Activated CD8-positive, alpha-beta memory T cell treated with anti-CD3 and anti-CD28 coated beads for 36 hours (primary cell): ENCODE measurements at regions not wholly inside any gene's neighbourhood (a gene's known extent, or its start where the extent isn't known, plus 50 kb on each side); places are given as distances from the start of the nearest gene placed in this dataset.

Source experiments
- CTCF ChIA-PET: fragments of 350-600 bp; sonication (Branson Sonifier 250); formaldehyde crosslinking; loops from one replicate; lab custom pipeline; 2021; ENCODE audit warnings: antibody characterized with exemption; lab: Charles Lee
- POLR2A ChIA-PET: fragments of 350-600 bp; sonication (Branson Sonifier 250); formaldehyde crosslinking; loops from one replicate; lab custom pipeline; 2021; ENCODE audit warnings: antibody characterized with exemption; lab: Charles Lee

DNA sequence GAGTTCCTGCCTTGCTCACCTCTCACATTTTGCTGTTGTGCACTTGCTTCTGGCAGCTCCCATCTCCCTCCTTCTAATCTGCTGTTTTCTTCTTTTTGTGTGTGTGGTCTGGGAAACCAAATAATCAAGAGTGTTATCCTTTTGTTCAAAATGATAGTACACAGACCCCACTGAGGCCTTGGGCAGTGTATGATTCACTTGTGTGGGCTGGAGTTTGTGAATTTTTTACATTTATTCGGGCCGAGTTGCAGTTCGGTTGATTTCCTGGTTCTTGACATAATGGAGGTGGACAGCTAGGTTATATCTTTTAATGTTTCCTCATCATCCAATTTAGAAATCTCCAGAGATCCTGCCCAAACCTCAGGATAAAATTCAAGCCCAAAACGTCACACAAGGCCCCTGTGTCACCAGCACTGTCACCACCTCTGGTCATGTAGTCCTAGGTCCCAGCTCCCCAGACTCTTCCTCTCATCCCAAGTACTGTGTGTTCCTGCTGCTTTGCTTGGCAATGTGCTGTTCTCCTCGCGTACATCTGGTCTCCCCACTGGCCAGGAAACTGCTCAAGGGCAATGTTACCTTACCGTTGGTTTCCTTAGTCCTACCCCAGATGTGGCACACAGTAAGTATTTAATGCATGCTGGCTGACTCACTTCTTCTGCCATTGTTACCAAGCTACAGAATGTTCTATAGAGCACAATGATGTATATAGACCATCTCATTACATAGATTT, 55.7 kb upstream of the PHACTR2 start:
- POLR2A ChIA-PET: no interaction called here
- CTCF ChIA-PET: no interaction called here

DNA sequence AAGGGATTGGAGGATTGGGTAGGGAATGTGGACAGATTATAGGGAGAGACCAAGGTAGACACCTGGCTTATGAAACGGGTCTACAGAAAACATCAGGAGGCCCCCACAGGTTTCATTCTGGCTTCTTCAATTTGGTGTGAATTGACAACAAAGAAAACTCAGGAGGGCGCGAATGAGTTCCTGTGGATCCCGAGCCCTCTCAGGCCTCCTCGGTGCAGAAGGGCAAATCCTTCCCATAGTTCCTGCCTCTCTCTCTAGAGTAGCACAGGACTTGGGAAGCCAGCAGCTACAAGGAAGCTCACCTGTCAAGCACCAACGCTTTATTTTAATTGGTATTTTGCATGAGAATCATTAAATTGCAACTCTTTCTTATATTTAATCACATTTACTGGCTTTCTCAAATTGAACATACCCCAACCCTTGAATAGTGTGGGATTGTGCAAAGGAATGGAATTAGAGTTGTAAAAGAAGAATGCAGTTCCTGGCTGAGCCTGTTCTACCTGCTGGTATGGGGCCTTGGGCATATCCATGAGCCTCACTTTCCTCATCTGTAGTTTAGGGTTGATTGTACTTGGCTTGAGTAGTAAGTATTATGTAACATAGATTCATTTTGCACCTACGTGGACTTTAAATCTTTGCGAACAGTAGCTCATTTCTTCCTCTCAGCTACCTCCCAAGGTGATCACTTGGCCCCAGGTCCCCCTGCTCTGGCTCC, 56.4 kb upstream of the PHACTR2 start:
- ChIA-PET CTCF (no interaction called here), POLR2A (no interaction called here)

DNA sequence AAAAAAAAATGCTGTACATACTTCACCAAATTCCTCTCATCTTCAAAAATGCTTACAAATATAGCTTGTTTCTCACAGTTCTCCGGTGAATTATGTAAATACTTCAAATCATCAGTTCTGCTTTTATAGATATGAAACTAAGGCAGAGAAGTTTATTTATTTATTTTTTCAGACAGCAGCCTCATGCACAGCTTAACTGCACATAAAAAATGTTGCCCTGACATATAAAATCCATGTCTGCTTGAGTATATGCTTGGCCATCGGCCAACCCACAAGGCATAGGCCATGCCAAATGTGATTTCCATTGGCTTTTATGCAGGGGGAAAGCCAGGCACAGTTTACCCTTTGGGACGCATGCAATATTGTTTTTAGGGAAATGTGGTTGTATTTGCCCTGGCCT, 57.3 kb upstream of the PHACTR2 start:
- ChIA-PET CTCF (no interaction called here), POLR2A (no interaction called here)

DNA sequence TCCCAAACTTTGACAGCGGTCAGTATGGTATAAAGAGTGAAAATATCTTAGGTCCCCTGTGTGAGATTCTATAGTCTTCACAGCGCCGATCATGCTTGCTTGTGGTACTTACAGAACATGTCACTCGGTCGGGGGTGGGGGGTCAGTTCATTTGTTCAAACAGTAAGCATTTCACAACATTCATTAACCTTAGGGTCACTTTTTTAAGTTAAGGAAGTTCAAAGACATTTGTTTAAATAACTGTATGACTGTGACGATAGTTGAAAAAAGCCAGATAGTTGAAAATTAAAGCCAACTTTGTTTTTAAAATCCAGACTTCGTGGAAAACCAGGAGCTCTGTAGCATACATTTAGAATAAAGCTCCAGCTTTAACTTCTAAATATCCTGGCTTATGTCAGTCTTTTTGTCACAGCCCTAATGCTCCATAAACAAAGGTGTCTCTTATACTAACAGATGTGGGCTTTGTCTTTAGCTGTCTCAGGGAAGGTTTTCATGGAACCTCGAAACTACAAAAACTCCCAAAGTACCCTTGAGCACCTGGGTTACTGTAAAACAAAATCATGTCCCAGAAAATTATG, 57.9 kb upstream of the PHACTR2 start:
- POLR2A ChIA-PET: no interaction called here
- CTCF ChIA-PET: no interaction called here

DNA sequence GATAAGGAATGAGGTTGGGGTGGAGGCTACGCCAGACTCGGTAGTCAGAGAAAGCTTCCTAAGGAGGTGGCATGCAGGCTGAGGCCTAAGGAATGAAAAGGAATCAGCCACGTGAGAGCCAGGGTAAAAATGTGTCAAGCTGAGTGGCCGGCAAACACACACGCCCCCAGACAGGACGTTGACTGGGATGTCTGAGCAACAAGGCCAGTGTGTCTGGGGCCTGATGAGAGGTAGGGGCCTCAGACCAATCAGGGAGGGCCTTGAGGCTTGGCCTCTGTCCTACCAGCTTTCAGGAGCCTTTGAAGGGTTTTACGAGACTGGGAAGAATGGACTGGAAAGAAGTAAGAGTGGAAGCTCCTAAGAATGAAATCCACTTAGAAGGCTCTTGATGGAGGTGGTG, 61.0 kb upstream of the PHACTR2 start:
- CTCF ChIA-PET: interaction anchor here (1.9 kb wide), 1 partner anchor 41 kb away, joined by 5 read pairs; no protein-coding TSS in a partner anchor
- POLR2A ChIA-PET: no interaction called here

DNA sequence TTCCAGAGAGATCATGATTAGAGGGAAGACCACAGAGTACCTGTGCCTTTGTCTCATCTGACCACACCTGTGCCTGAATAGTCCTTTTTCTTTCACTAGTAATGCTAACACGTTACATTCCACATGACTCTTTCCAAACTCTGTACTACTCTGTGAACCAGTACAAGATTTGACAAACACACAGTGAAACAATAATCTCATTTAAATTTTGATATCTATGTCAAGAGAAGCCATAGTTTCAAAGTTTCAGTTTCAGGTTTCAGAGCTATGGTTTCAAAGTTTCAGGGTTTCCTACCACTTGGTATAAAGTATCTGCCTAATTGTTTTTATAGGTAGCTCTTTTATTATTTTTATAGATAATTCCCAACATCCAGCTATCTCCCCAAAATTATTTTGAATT, 62.0 kb upstream of the PHACTR2 start:
- CTCF ChIA-PET: interaction anchor here (1.9 kb wide), 1 partner anchor 40 kb away, joined by 5 read pairs; no protein-coding TSS in a partner anchor

DNA sequence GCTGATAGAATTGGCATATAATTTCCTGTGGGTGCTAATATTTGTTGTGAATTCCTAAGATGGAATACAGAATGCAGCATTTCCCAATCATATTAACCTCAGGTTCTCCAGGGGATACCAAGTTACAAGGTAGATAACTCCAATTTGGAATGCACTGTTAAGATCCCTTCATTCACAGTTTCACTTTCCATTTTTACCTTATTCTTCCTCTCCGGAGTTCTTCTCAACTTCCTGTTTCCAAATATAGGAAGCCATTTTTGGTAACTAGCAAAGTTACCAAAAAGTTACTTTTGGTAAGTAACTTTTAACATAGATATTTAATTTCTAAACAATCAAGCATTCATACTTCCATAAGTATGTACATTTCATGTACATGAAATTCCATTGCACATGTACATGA, 63.5 kb upstream of the PHACTR2 start:
- CTCF ChIA-PET: interaction anchor here (0.6 kb wide), 1 partner anchor 460 kb away, joined by 3 read pairs; no protein-coding TSS in a partner anchor
- POLR2A ChIA-PET: no interaction called here

More for the DNA sequence above, 62.0 kb upstream of the PHACTR2 start:
- POLR2A ChIA-PET: no interaction called here

DNA sequence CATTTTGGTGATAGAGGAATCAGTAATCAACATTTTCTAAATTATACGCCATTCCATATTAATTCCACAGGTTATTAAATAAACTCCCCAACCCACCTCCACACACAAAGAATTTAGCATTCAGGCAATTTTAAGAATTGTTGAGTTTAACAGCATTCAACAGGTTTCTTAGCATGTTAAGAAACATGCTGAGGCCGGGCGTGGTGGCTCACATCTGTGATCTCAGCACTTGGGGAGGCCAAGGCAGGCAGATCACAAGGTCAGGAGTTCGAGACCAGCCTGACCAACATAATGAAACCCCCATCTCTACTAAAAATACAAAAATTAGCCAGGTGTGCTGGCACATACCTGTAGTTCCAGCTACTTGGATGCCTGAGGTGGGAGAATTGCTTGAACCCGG, 64.0 kb upstream of the PHACTR2 start:
- ChIA-PET CTCF (interaction anchor here (0.6 kb wide), 1 partner anchor 461 kb away, joined by 3 read pairs; no protein-coding TSS in a partner anchor), POLR2A (no interaction called here)

DNA sequence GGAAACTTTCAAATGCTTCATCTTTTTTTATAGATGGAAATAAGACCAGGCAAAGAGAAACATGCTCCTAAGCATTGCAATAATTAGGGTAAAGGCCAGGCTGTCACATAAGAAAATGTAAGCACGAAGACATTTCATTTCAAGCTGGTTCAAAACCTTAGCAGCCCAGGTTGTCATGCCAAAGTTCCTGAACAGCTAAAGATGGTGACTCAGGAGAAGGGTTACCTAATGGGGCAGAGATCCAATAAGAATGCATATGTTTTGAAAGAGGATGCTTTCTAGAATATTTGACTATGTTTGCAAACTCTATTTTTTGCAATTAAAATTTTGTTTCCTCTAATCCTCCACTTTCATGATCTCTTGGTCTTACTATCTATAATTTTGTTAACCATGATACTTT, 65.6 kb upstream of the PHACTR2 start:
- CTCF ChIA-PET: no interaction called here
- POLR2A ChIA-PET: no interaction called here

DNA sequence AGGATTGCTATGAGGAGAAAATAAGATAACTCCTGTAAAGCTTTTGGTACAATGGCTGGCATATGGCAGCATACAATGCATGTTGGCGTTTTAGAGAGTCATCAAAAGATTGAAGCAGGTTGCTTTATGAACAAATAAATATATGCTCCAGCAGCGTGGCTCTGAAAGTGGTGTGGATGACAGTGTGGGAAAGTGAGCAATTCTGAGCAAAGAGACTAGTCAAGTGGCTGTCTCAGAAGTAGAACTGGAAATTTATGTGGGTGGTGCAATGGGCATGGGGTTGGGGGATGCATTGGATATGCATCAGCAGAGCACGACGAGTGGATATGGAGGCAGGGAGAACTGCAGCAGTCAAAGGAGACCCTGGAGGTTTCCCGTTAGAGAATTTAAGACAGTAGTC, 66.2 kb upstream of the PHACTR2 start:
- ChIA-PET CTCF (no interaction called here), POLR2A (no interaction called here)

DNA sequence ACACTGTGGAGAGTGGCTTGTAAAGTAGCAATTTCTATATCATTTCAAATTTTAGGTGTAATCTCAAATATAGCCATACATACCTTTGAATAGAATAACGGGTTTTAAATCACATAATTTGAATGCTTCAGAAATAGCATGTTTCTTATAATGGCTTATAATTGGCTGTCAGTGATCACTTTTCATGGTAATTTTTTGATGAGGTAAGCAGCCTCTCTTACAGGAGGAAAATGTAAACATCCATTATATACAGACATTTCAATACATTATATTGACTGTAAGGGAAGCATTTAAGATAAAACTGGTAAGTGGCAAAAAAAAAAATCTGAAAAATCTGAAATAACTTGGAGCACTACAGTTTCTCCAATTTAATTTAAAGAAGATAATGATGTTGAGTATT, 67.8 kb upstream of the PHACTR2 start:
- ChIA-PET CTCF (no interaction called here), POLR2A (no interaction called here)

DNA sequence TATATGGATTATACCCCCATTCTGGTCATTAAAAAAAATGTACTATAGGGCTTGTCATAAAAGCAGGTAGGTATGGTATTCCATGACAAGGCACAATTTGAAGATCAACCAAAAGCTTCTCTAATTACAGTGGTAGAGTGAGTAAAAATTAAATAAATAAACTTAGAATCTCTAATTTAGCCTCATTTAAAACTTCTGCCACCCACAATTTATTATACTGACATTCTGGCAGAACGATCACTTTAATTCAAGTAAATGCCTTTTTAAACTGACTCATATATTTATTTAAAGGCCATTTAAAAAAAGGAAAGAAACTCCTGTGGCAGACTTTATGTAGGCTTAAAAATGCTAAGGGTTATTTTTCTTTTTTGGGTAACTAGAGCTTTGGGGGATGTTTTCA, 68.3 kb upstream of the PHACTR2 start:
- ChIA-PET POLR2A (no interaction called here), CTCF (no interaction called here)

DNA sequence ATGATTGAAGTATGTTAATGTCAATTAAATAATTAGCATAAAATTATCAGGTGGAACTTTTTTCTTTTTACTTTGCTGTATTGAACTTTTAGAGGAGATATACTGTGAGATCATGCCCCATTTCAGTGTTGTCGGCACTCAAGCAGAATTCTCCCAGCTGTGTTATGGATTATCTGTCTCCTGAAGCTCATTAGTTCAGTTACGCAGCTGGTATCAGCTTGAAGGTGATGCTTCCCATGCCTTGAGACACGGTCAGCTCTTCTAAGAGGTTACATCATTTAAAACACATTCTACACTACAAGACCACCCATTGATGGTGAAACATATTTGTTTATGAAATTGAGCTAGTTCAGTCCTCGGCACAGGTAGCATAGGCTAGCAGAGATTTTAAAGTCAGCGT, 68.9 kb upstream of the PHACTR2 start:
- ChIA-PET POLR2A (no interaction called here), CTCF (no interaction called here)

DNA sequence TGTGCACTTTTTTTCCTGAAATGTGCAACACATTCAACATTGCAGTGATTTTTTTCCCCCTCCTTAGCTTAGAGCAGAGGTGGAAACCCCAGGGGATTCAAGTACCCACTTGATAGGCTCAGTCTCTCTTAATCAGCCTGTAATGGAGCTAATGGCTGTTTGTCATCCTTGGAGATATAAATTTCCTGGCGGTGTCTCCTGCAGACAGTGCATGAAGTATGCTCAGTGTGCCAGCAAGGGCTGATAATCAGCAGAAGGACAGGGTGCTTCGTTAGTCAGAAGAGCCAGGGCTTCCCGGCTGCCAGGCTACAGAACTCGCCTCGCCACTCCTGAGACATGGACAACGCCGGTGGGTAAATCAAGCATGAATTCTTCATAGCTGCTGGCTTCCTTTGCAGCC, 69.8 kb upstream of the PHACTR2 start:
- CTCF ChIA-PET: no interaction called here
- POLR2A ChIA-PET: no interaction called here

DNA sequence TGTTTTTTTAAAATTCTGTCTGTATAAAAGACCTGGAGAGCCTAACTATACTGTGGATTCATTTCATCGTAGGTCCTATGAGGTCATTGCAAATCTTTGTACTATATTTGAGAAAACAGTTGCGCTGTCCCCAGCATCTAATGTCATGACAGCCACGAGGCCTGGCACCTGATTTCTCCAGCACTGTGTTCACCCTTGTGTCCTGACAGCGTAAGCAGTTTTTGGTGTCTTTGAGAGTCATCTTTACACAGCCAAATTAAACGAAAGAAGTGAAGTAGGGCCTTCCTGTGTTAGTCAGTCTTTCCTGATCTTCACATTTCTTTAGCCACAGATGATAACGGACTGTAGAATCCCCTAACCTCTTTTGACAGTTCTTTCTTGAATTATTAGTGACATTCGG, 70.6 kb upstream of the PHACTR2 start:
- ChIA-PET CTCF (no interaction called here), POLR2A (no interaction called here)

DNA sequence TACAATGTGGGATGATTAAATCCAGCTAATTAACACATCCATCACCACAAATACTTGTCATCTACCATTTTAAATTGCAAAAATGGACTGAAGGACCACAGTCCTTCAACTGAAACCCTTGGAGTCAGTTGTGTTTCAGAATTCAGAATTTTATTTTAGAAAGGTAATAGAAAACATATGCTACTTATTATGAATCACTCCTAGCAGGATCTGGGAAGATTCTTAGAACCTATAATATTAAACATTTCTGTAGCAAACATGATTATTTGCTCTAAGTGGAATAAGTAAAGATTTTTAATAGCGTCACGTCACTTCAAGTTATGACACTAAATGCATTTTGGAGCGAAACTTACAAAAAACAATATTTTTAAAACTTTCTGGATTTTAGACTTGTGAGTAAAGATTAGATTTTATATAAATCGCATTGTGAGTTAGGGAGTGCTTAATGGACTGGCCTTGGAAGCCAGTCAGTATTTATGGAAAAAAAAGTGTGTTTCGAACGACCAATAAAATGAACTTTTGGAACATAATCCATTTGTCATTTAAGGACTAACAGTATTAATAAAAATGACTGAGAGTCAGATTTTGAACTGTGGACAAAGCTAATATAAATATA, 71.8 kb upstream of the PHACTR2 start:
- ChIA-PET POLR2A (no interaction called here), CTCF (no interaction called here)

DNA sequence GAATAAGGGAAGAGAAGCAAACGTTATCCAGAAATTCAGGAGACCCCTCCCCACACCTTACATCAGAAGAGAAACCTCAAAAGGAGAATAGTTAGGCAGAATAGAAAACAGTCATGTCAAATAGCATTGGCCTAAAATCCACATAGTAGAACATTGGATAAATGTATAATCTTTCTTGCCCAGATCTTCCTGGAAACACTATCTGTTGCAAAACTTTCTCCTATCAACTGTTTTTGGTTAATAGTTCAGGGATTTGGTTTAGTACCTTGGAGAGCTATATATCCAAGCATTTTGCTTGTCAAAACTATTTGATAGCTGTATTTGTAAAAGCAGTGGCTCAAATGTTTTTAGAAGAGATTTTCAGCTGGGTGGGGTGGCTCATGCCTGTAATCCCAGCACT, 74.3 kb upstream of the PHACTR2 start:
- ChIA-PET CTCF (interaction anchor here (0.6 kb wide), 1 partner anchor 128 kb away, joined by 3 read pairs; no protein-coding TSS in a partner anchor), POLR2A (no interaction called here)

DNA sequence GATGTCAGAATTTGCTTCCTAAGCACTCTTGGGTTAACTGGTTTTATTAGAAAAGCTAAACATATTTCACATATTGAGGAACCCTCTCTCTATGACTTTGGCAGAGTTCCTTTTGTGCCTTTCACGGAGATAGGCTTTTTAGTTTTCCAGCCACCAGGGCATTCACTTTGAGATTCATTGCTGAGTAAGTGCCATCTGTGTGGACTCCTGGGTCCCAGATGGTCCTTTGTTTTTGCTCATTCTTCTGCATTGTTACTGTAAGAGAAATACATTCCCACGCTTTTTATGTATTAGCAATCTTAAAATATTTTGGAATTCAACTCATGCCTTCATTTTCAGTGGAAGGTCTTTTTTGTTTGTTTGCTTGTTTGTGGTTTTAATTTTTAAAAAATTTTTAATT, 76.3 kb upstream of the PHACTR2 start:
- CTCF ChIA-PET: no interaction called here
- POLR2A ChIA-PET: no interaction called here

DNA sequence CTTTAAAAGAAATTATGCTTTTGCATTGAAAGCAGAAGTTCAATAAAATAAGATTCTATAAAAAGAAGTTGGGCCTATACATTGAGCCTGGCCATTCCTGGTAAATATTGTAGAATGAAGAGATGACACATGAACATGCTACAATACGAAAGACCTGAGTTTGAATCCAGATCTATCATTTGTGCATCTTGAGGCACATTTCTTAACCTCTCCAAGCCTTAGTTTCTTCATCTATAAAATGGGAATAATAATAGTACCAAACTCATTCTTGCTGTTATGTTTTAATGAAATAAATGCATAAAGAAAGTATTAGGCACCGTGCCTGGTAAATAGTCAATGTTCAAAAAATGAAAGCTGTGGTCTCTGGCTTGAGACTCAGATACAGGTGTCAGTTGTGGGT, 76.9 kb upstream of the PHACTR2 start:
- ChIA-PET CTCF (no interaction called here), POLR2A (no interaction called here)

DNA sequence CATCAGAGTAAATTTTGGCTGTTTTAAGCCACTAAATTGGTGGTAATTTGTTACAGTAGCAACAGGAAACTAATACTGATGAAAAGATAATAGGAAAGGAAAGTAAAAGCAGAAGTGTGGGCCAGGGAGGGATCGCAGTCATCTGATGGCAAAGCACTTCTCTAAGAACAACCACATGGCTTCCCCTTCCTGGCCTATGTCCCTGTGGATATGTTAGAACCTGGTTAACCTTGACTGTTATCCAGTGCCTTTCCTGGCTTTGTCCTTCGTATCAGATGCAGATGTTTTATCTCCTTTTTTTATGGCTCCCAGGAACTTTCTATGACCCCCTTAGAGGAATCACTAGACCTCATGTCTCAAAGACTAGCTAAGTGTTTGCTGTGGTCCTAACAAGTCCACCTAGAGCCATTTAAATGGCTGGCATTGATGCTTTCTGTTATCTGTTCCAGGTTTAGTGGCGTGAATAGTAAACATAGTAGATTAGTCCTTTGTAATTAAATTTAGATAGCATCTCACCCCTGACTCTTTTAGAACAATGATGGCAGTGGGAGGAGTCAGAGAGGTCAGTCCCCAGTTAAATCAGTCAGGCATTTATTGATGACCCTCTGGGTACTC, 79.2 kb upstream of the PHACTR2 start:
- CTCF ChIA-PET: no interaction called here

More for the DNA sequence above, 79.2 kb upstream of the PHACTR2 start:
- POLR2A ChIA-PET: no interaction called here
